NCI-H1105 (cell line): ENCODE measurements at regions not wholly inside any gene's neighbourhood (a gene's known extent, or its start where the extent isn't known, plus 50 kb on each side); places are given as distances from the start of the nearest gene placed in this dataset.
"Not testable (repeated sequence)": the region's sequence is repeated elsewhere in the genome, so short reads cannot be mapped to it uniquely, and the experiment has no call there.

ENCODE experiments used
- DNase-seq: peaks from one replicate; lab custom pipeline; 2025; lab: John Stamatoyannopoulos, UW

DNA sequence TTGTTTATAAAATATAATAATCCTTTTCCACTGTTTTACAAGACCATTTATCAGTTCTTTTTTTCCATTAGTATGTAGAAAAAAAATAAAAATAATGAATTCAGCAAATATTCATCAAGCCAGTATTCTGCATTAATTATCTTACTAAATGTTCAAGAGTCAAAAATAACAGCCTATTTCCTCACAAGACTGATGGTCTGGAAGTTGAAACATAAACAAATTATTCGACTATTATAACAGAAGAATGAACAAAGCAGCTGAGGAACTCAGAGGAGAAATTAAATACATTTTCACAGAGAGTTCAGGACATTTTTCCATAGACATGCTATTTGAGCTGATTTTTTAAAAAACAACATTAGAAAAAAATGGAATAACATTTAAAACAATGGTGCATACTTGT lies 2594.8 kb downstream of the ARAP2 start:
- no peak for DNase-seq

DNA sequence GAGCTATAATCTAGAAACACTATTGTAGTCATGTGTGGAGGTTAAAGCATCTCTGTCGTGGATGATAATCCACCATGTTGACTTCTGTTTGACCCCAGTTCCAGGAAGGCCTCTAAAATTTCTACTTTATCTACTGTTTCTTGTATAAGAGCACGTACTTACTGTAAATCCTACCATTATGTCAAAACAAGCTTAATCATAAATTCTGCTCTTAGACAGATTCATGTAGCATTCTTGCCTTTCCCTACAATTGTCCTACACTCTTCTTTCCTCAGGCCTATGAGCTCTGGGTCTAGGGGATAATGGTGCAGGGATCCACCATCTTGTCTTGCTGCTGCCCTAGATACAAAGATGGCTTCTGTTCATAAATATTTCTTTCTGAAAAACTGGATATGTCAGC lies 2594.3 kb downstream of the ARAP2 start:
- DNase-seq, result no peak

DNA sequence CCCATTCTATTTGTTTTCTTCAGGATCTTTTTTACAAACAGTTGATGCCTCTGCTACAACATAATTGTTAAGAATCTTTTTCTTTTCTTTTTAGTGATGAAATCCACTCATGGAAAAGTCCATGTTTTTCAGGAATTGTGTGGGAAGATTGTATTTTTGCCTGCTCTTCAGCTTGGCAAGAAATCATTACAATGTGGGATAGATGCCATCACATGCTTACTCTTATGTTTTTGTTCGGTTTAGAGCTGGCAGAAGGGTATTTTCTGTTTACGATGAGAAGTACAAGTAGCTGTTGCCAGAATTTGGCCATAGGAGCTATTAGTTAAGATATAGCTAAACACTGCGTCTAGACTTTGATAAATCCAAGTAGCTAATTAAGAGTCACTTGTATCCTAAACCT lies 2585.3 kb downstream of the ARAP2 start:
- DNase-seq, result no peak

DNA sequence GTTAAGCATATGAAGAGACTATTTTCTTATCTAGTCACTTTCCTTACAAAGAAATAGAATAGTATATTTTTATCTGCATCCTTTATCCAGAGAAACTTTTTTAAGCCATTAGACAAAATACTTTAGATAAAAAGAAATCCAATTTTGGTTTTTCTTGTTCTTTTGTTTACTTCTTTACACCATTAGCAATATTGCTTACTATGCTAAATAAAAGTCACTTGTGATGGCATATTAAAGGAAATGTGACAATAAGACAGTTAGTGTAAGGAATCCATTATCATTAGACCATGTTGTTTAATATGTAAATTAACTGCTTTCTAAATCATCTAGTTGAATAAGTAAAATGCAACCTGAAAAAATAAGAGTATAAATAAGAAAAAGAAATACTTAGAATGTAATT lies 2582.7 kb downstream of the ARAP2 start:
- DNase-seq, result no peak

DNA sequence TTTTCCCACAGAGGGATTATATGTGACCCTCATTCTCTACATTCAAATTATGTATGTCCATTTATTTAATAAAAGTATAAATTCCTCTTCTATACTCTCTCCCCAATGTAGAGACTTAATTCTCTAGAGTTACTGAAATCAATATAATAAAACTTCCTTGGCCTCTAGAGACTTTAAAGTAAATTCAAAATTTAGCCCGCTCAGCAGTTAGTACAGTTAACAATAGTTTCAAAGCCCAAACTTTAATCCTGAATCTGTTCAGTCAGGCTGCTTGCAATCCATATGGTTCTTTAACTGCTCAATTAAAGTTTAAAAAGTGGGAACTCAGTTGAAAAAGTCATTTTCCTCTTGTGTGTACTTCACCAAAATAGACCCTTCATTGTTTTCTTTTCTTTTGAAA lies 2558.4 kb downstream of the ARAP2 start:
- no peak for DNase-seq

DNA sequence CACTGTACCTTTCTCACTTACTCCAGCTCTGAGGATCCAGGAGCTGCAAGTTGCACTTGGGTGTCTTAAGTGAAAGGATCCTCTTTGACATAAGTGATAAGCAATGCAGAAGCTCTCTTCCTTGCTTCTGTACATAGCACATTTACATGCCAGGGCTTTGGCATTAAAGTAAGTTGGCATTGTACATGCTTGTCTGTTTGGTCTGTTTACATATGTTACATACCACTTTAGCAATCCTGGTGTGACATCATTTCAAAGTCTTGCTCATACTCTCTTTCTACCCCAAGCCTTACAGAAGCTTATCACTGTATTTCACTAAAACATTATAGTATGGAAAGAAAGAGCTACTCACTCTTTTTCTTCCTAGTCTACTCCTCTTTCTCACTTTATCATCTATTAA lies 2548.3 kb downstream of the ARAP2 start:
- DNase-seq, result no peak

DNA sequence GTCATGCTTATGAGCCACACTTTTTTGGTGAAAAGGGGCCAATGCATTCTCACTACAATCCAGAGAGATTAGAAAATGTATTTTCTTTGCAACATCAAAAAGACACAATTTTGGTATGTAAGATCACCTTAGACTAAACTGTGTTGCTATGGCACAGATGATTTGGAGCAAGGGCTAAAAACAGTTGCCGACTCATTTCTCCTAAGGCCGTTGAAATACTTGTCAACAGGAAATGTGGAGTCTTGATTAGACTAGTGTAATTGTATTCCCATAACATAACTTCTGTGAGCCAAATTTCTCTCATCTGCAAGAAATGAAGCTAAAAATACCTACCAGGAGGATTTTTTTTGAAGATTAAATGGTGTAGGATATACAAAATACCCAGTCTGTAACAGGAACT lies 2547.7 kb downstream of the ARAP2 start:
- DNase-seq, result no peak

DNA sequence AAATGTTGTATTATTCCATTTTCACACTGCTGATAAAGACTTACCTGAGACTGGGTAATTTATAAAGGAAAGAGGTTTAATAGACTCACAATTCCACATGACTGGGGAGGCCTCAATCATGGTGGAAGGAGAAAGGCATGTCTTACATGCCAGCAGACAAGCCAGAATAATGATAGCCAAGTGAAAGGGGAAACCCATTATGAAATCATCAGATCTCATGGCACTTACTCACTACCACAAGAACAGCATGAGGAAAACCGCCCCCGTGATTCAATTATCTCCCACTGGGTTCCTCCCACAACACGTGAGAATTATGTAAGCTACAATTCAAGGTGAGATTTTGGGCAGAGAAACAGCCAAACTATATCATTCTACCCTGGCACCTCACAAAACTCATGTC lies 2535.1 kb downstream of the ARAP2 start:
- no peak for DNase-seq

DNA sequence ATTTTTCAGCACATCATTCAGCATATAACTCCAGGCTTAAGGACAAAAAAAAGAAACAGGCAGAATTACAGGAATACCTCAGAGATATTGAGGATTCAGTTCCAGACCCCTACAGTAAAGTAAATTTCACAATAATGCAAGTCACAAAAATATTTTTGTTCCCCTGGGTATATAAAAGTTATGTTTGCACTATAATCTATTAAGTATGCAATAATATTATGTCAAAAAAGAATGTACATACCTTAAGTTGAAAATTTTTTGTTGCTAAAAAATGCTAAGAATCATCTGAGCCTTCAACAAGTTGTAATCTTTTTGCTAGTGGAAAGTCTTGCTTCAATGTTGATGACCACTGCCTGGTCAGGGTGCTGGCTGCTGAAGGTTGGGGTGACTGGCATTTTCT lies 2532.5 kb downstream of the ARAP2 start:
- DNase-seq, result no peak

DNA sequence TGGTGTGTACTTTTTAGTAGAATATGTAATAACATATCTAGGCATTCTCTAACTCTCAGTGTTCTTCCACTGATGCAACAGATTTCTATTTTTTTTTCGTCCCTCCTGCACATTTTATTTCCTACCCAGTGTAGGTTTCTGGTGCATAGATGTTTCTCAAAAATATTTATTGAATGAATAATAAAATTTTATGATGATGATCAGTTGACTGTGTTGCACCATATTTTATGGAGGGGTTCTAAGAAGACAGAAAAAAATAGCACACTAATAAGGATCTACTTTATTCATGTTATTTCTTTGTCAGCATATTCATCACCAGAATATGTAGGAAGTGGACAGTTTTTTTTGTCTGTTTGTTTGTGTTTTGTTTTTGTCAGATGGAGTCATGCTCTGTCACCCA lies 2529.3 kb downstream of the ARAP2 start:
- no peak for DNase-seq

DNA sequence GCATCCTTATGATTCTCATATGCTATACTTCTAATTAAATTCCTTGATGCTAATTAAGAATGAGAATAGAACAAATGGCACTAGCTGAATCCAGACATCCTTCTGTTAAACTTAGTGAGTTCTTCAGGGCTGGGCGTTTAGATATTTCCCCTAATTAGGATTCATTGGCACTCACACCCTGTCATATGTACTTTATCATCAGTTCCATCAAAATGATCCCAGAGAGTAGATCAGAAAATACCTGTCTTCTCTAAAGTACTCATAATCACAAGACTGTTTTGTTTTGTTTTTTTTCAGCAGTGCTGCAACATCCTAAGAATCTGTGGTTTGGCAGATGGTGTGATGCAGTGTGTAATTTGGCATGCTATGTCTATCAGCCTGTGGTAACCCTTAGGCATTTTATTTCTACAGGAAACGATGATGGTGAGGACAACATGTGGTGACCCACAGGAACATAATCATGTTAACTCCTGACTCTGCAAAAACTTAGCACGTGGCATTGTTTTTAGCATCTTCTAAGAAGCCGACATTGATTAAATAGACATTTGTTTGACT lies 2528.4 kb downstream of the ARAP2 start:
- DNase-seq, result no peak

DNA sequence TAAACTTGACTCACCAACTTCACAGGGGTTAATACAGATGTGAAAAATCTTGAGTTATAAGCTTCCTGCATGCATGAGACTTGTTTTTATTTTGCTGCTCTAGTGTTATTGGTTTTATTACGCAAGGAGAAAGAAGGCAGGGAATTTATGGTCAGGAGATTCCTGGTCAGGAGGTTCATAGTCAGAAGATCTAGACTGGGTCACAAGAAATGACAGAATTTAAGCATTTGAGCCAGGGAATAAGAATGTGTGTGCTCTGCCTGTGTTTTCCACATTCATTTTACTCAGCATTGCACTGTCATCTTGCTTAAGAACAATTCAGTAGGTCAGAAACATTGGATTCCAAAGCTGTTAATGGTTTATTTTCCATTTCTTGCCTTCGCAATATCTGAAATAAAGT lies 2522.1 kb downstream of the ARAP2 start:
- DNase-seq, result no peak

DNA sequence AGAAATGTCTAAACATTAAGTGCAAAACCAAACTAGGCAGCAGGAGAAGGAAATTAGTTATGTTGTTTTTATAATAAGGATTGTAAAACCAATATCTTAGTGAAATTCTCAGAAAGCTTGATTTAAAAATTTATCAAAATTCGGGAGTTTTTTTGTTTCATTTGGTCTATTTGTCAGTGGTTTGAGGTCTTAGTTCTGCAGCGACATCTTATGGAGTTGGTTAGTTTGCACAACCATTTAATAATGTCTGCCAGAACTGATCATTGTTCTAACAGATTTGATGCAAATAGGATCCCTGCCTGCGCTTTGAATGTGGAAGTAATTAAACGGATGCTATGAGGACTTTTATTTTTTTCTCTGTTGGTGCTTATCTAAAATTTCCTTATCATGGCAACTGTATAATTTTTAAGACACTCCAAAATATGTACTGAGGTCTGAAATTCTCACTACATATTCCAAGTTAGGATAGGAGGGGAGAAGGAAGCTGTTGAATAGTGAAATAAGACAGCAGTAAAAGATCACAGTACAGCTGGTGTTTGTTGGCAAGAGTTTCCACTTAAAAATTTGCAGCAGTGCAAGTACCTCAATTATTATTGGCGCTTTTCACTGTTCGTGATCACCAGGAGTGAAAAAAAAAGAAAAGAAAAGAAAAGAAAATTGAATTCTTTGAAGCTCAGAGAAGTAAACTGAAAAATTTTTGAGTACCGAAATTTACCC lies 2521.4 kb downstream of the ARAP2 start:
- peak; percentile 40 for DNase-seq

DNA sequence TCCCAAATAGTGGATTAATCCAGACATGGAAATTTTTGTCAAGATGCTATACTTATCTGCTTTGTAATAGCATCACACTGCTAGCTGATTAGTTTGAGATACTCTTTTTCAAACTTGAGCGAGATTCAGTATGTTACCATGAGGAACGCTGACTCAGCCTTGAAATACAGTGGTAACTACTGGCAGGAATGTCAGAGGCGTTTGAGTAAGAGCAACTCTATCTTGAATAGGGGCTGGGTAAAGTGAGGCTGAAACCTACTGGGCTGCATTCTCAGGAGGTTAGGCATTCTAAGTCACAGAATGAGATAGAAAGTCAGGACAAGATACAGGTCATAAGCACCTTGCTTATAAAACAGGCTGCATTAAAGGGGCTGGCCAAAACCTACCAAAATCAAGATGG lies 2519.6 kb downstream of the ARAP2 start:
- DNase-seq, result no peak

DNA sequence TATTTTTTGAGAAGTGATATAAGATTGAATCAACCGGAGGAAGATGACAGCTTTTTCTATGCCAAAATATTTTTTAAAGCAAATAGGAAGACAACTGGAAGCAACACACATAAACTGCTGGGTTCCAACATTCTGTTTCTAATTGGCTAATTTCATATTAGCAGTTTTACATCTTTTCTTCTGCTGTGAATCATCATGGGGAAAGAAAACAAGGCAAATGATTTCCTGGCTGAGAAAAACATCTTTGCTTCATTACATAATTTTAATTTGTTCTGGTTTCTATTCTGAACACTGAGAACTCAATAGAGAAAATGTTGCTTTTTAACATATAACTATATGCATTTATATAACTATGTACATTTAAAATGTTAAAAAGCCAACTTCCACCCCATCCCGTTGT lies 2518.5 kb downstream of the ARAP2 start:
- no peak for DNase-seq

DNA sequence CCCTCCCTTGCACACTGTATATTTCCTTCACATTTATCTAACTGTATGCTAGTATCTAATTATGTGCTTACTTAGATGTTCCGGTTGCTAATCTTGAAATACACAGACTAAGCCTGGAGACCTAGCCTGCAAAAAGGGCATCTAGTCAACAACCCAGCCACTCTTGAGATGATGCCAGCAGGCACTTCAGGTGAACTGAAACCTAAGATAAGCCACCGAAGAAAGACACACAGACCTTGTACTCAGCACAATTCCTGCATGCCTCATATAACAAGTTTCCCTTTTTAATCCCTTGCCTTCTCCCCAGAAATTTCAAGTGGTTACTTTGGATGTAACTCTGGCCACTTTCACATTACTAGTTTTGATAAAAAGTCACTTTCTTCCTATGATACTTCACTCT lies 2506.6 kb downstream of the ARAP2 start:
- DNase-seq, result no peak

DNA sequence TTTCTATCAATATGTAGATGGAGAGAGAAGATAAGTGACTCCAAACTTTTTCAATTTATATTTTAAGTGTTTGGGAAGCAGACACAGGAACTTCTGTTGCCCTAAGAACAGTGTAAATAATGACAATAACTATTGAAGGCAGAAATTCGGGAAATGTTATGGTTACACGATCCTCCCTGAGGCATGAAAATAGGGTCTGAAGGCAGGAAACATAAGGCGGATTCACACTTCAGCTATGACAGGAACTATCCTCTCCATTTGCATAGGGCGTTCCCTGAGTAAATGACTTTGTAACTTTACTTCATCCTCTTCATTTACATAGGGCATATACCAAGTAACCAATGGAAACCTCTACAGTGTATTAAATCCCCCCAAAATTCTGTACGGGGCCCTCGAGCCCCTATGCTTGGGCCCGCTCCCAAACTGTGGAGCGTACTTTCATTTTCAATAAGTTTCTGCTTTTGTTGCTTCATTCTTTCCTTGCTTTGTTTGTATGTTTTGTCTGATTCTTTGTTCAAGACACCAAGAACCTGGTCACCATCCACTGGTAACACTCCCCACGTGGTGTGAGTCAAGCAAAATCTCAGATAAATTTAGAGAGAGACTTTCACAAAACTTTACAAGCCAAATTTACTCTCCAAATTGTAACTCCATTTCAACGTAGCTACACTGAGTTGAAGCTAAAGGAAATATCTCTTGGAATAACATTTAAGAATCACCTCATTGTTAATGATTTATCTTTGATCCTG lies 2504.3 kb downstream of the ARAP2 start:
- no peak for DNase-seq

DNA sequence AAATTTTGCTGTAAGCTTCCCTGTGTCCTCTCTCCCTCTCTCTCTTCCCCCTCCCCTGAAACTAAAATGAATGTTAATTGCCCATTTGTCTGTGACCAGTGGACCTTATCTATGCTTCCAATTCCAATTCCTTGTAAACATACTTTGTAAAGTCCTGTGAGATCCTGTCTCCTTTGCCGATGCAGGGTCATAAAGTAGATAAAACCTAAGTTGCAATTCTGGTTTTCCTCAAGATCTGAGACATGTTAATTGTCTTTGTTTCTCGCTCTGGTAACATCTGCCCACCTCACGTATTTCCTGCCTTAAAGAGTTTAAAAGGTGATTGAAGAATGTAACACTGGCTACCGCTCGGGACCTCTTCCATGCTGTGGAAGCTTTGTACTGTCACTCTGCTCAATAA lies 2503.4 kb downstream of the ARAP2 start:
- not testable (repeated sequence) for DNase-seq

DNA sequence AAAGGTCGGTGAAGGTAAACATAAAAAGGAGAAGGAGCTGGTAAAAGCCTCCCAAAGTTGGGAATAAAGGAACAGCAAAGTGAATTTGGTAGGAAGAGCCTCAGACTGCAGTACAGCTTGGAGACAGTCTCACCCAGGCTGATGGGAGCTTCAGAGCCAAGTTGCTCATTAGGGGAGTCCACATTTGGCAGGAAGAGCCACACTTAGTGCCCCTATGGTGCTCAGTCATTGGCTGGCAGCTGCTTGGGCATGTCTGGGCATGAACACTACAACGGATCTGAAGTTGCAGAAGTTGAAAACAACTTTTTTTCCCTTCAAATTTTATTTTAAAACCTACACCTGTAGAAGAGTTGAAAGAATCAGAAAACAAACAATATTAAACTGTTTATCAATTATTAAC lies 2497.3 kb downstream of the ARAP2 start:
- no peak for DNase-seq

DNA sequence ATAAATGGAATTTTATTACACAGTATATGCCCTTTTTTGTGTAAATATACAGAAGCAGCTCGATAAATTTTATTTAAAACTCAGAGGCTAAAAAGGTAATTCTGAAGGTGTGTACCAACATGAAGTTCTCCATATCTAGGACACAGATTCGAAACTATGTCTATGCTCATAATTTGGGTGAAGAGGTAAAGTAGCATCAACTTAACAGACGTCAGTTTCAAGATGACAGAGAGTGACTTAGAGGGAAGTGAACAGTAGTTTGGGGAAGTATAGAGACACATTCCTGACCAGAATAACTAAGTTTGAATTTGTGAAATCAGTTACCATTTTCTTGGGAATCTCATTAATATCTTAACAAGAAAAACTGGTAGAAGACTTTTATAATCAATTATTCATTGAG lies 2493.3 kb downstream of the ARAP2 start:
- no peak for DNase-seq

DNA sequence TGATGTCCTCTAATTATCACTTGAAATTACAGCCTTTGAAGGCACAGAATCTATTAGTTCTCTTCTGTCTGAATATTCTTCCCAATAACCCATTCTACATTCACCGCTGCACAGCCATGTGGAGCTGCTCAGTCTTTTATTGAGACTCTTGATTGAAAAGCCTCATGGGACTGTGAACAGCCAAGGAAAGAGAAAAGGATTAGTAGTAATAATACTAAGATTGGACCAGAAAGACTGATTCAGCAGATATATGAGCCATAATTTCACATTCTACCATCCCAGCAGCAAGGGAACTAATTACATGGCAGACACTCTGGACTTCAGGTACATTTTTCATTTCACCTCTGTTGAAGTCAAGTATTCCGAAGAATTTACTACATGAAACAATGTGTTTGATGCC lies 2471.7 kb downstream of the ARAP2 start:
- DNase-seq, result no peak

DNA sequence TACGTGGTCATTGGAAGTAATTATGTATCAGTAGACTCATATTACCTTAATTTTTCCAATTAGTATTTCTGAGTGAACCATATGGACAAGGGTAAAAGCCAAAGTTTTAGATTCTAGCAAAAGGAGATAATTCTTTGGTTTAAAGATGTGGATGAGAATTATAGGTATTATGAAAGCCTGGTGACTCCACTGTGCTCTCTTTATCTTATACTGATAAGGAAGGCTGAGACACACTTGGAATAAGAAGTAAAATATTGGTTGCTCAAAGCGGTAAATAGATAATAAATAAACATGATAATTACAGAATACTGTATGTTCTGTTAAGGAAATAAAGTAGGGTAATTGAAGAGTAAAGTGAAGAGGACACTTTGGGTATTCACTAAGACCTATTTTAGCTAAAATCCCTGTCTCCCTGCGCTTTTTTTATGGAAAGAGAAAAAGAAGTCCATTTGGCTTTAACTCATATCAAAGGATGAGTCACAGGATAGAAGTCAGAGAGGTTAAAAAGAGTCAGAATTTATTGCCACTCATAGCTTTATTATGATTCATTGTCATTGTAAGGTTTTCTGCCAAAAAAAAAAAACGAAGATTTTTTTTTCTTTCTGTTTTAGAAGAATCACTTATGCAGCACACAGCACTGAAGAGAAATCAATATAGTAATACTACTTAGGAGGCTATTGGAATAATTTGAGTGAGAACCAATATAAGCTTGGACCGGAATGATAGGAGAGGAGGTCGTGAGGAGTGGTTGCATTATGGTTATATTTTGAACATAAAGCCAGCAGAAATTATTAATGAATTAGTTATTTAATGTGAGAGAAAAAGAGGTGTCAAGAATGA lies 2463.1 kb downstream of the ARAP2 start:
- DNase-seq, result no peak

DNA sequence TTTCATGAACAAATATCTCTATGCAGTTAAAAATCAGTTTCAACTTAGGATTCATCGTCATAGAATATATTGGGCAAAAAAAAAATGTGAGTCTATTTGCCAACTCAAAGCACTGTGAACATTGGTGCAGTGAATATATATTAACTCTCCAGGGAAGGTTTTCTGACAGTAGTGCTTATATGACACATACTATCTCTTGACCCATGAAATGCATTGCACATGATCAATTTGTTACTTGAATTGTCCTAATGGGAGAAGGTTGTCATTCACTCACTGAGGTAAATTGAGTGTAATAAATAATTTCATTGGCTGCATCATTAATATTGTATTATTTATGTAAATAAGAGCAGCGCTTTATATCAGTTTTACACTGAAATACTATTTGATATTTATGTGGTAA lies 2458.5 kb downstream of the ARAP2 start:
- no peak for DNase-seq
